ENCODE measurements at regions not wholly inside any gene's neighbourhood (a gene's known extent, or its start where the extent isn't known, plus 50 kb on each side); places are given as distances from the start of the nearest gene placed in this dataset.
"Not testable (repeated sequence)": the region's sequence is repeated elsewhere in the genome, so short reads cannot be mapped to it uniquely, and the experiment has no call there.

DNA sequence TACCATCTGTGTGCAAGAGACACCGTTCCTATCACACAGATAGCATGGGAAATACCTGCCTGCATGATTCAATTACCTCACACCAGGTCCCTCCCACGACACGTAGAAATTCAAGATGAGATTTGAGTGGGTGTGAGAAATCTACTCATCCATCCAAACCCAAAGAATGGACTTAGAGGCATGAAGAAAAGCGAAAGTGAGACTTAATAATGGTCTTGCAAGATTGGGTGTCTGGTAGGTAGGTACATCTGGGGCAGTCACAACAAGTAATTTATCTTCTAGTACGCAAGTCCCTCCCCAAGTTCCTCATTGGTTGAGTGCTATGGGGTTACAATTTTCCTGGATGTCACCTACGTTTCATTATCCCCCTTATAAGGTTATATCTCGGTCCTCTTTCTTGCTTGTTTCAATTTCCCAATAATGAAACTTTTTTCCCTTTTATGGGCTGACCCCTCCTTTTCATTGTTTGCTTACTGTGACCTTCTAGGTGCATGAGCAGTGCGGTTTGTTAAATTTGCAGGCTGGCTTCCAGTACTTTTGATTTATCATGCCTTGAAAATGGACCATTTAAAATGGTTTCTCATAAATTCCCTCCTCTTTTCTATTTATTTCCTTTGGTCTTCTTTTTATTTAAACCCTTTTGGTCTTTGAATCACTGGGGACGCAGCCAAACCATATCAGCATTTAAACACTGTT is 63.1 kb upstream of the ZNF658 start:
- TF ChIP-seq, protein P1, sequence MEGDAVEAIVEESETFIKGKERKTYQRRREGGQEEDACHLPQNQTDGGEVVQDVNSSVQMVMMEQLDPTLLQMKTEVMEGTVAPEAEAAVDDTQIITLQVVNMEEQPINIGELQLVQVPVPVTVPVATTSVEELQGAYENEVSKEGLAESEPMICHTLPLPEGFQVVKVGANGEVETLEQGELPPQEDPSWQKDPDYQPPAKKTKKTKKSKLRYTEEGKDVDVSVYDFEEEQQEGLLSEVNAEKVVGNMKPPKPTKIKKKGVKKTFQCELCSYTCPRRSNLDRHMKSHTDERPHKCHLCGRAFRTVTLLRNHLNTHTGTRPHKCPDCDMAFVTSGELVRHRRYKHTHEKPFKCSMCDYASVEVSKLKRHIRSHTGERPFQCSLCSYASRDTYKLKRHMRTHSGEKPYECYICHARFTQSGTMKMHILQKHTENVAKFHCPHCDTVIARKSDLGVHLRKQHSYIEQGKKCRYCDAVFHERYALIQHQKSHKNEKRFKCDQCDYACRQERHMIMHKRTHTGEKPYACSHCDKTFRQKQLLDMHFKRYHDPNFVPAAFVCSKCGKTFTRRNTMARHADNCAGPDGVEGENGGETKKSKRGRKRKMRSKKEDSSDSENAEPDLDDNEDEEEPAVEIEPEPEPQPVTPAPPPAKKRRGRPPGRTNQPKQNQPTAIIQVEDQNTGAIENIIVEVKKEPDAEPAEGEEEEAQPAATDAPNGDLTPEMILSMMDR (conservative IDR thresholded peaks at IDR 0.05; ENCODE audit: low read depth, low read length): not testable (repeated sequence)
- not testable (repeated sequence) for TF ChIP-seq EZH2 (IDR thresholded peaks at IDR 0.05; ENCODE audit: borderline replicate concordance, low read depth, low read length, poor library complexity, severe bottlenecking)

Measured in A673 (cell line).